NCI-H2107 (cell line): ENCODE measurements at regions not wholly inside any gene's neighbourhood (a gene's known extent, or its start where the extent isn't known, plus 50 kb on each side); places are given as distances from the start of the nearest gene placed in this dataset.

Experiments
- DNase-seq: peaks from one replicate; lab custom pipeline; 2025; lab: John Stamatoyannopoulos, UW

GRCh38 chr5:2603272-2603575 lies 148.3 kb downstream of the IRX2 start:
- no peak for DNase-seq

- DNase-seq: no peak
These were observed 148.8 kb downstream of the IRX2 start for GRCh38 chr5:2602451-2603271.

GRCh38 chr5:2598503-2598902 lies 153.0 kb downstream of the IRX2 start:
- no peak for DNase-seq

GRCh38 chr5:2594701-2595100 lies 156.8 kb downstream of the IRX2 start:
- DNase-seq: no peak

GRCh38 chr5:2592766-2593165 lies 158.7 kb downstream of the IRX2 start:
- DNase-seq: no peak

- no peak for DNase-seq
These were observed 159.6 kb downstream of the IRX2 start for GRCh38 chr5:2591777-2592453.

- DNase-seq: no peak
These were observed 162.5 kb downstream of the IRX2 start for GRCh38 chr5:2588850-2589501.

- no peak for DNase-seq
These were observed 164.1 kb downstream of the IRX2 start for GRCh38 chr5:2587189-2588031.

GRCh38 chr5:2586016-2586715 lies 165.3 kb downstream of the IRX2 start:
- no peak for DNase-seq

- DNase-seq: no peak
These were observed 166.8 kb downstream of the IRX2 start for GRCh38 chr5:2584579-2585269.

- DNase-seq: no peak
These were observed 169.0 kb downstream of the IRX2 start for GRCh38 chr5:2582507-2582906.

GRCh38 chr5:2582106-2582505 lies 169.4 kb downstream of the IRX2 start:
- DNase-seq: no peak

GRCh38 chr5:2581418-2581817 lies 170.1 kb downstream of the IRX2 start:
- no peak for DNase-seq

GRCh38 chr5:2579126-2579525 lies 172.4 kb downstream of the IRX2 start:
- DNase-seq: no peak

GRCh38 chr5:2577312-2578036 lies 174.0 kb downstream of the IRX2 start:
- no peak for DNase-seq

GRCh38 chr5:2576823-2577222 lies 174.7 kb downstream of the IRX2 start:
- no peak for DNase-seq

GRCh38 chr5:2575871-2576270 lies 175.6 kb downstream of the IRX2 start:
- no peak for DNase-seq

- no peak for DNase-seq
These were observed 176.2 kb downstream of the IRX2 start for GRCh38 chr5:2575292-2575691.

GRCh38 chr5:2574155-2574554 lies 177.3 kb downstream of the IRX2 start:
- DNase-seq: no peak

- no peak for DNase-seq
These were observed 180.9 kb downstream of the IRX2 start for GRCh38 chr5:2570586-2570985.
